CD4-positive, alpha-beta T cell treated with Interferon alpha-2 for 1 hour (primary cell): ENCODE measurements at regions not wholly inside any gene's neighbourhood (a gene's known extent, or its start where the extent isn't known, plus 50 kb on each side); places are given as distances from the start of the nearest gene placed in this dataset.

Source experiments
- DNase-seq, 2 donors: peaks; one replicate each; pipeline ENCODE4 v3.0.0-alpha.2; 2020 to 2022

DNA sequence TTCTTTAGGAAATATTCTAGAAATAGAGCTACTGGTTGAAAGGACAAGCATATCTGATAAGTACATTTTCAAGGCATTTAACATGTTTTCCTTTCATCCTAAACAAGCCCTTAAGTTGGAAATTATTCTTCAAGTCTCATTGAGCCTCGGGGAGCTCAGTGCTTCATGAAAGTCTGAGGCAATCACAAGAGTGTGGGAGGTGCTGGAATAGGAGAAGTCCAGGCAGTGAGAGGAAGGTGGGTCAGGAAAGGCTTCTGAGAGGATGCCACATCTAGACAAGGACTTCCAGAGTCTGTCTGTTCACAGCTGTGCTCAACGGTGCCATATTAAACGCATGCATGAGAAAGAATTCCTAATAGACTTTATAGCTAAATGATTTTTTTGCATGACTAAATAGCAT, 69.8 kb downstream of the CD83 start:
- no peak for DNase-seq

DNA sequence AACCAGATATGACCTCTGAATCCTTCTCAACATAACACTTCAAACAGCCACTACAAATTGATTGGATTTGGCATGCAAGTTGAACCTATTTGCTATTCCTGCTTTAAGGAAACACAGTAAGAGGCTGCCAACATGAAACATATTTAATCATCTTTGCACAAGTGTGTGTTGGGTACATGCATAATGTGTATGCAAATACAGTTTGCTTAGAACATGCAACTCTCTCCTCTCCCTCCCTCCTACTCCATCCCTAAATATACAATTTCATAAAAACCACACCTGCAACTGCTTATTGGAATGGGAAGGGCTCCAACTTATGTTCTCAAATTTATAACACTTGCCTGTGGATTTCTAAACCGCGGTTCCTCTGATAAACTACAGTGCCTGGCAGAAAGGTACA, 71.5 kb downstream of the CD83 start:
- no peak for DNase-seq

DNA sequence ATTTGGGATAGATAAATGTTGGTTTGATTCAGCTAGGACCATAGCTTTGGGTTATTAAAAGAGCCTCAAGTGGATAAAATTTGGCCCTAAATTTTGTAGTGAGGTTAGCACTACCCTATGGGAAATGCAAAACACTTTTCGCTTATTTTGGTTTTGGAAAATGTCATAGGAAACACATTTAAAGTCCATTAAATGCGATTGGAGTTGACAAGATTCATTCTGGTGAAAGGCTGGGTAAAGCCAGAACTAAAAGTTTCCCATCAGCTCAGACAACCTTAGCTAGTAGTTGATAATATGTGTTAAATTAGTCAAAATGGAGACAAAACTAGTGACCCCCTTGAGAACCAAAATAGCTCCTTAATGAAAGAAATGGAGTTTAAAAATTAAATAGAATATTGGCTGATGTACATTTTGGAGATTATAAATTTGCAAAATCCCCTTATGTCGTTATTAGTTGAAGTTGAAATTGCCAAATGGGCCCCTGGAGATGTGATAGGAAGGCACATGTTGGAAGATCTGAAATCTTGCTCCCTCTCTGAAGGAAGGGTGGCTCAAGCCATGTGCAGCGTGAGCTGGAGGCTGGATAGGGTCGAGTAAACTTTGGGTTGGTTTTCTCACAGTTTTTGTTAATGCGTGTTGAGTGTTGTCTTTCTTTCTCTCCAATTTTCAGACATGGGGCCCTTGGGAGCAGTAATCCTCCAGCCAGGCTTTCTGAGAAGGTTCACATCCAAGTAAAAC, 72.8 kb downstream of the CD83 start:
- DNase-seq, result no peak

DNA sequence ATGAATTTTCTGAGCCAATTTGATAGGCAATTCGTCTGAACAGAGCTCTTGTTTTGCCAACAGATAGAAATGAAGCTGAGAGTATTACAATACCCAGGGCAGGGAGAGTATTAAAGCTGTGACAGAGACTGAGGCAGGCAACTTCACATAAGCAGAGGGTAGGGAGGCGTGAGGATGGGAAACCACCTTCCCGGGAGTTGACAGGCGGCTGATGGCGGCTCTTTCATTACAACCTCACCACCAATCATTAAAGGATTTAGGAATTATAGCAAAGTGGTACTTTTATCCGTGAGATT, 73.3 kb downstream of the CD83 start:
- no peak for DNase-seq

DNA sequence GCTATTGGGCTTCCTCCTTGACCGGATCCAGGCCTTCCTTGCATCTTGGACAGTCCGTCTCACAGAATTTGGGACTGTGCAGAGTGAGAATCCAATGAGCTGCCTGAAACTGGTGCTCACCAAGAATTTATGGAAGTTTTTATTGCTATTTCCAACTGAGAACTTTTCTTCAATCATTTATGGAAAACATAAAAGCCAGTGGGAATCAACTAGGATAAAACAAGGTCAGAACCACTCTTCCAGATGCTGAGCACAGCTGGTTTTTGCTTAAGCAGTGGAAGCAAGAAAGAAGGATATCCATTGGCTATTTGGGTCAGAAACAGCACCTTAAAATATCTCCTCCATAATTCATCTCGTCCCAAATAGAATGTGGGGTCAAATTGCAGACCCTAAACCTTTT, 74.2 kb downstream of the CD83 start:
- no peak for DNase-seq

DNA sequence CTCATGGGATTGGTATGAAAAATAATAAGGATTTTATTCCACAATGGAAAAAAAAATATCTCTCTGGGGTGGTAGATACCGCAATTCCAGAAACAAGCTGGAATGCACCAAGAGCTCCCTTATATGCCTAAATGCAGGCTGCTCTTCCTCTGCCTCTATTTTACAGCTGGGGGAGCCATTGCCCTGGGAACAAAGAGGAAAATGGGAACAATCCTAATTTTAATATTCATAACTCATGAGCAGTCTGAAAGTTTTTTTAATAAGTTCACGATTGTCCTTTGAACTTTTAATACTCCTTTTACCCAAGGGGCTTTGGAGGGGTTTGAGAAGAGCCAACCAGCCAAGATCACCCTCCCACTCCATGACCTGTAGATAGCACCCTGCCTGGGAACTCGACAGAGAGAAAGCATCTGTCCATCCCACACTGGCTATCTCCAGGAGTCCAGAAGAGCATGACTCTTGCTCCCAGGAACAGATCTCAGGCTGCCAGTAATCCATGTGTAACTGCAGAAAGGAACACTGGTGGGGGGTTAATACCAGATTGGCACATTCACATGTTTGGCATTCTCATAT, 74.7 kb downstream of the CD83 start:
- no peak for DNase-seq

DNA sequence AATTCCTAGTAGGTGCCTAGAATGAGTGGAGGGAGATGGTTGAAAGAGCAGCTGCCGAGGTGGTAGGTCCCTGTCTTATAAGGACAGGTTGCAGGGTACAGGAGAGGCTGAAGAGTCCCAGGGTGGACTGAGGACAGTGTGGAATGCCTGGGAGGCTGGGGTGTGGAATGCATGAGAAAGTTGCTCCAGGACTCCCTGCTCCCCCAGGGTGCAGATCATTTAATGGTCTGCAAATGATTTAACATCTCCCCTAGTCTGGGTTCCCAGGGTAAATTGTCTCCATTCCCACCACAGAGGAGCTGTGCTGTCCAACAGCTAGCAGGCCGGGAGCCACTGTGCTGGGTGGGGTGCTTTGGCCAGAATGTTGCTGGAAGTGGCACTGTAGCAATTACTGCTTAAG, 76.0 kb downstream of the CD83 start:
- no peak for DNase-seq

DNA sequence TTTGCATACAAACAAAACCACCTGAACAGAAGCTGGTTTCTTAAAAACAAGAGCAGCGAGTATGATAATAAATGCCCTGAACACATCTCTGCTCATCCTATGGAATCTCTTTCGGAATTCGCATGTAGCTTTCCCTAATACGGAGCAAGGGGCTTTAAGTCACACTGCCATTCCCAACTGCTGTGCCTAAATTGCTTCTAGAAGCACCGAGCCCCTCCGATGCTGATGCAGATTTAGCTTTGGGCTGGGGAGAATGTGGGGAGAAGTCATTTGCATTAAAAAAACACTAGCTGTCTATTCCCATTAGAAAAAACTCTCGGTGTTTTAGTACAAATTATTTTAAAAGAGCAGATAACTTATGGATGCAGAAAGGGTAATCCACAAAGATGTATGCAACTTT, 76.9 kb downstream of the CD83 start:
- DNase-seq, result no peak

DNA sequence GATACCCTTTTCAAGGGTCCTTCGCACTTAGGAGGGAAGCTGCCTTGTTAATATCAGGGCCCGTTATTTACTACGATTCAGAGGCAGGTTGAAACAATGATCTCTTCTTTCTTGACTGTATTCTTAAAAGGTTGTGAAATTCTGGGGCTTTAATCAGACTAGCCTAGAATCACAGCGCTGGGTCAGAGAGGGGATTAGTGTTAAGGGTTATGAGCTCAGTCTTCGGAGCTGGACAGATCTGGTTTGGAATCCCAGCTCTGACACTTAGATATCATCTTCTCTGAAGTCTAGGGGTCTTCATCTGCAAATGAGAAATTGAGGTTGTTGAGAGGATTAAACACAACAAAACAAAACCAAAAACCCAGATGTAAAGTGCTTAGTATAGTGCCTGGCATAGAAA, 77.4 kb downstream of the CD83 start:
- no peak for DNase-seq

DNA sequence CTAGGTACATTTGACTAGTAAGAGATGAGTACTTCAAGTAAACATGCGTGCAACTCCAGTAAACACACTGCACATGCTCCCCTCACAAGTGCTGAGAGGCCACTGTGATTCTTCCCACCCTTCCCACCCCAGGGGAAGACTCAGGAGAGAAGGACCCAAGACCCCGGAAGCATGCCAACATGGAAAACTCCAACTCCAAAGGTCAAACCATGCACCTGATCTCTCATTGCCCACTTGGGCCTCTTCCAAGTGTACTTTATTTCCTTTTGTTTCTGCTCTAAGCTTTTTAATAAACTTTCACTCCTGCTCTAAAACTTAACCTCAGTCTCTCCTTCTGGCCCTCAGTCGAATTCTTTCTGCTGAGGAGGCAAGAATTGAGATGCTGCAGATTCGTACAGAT, 78.5 kb downstream of the CD83 start:
- DNase-seq, result no peak

DNA sequence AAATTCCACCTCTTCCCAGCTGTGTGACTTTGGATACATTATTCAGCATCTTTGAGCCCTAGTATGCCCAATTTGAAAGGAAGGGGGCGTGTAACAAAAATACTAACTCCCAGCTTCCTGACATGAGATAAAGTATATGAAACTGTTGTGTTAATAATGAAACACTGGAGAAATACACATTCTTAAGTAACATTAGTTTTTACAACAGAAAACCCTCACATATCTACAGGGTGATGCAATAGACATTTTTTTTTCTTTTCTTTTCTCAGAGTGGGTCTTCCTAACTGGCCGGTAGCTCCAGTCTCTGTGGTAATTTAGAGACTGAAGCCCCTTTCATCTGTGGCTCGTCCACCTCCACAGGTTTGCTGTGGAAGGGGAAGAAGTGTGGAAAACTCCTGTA, 79.5 kb downstream of the CD83 start:
- DNase-seq, result no peak

DNA sequence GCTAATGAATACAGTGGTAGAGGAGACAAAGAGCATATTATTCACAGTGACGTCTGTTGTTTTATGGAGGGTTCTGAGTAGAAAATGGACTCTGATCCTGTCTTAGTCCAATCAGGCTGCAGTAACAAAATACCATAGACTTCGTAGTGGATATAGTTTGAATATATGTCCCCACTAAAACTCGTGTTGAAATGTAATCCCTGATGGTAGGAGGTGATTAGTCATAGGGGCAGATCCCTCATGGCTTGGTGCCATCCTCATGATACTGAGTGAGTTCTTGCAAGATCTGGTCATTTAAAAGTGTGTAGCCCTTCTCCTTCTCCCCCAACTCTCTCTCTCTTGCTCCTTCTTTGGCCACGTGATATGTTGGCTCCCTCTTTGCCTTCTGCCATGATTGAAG, 82.5 kb downstream of the CD83 start:
- no peak for DNase-seq

DNA sequence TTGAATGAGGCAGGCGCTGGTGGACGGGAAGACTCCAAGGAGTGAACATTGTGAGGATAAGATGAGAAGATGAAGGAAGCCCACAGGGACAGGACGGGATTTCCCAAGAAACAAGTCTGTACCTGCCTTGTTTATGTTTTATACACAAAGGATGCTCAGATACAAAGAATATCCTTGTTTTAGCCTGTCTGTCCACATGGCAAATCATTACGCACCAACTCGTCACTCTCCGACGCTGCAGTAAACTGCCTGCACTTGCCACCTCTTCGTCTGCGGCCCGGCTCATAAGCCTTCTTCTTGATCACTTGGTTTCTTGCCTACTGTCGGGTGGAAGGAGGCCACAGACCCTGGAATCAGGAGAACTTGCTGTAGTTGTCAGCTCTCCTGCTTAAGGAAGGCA, 85.4 kb downstream of the CD83 start:
- DNase-seq, result no peak

DNA sequence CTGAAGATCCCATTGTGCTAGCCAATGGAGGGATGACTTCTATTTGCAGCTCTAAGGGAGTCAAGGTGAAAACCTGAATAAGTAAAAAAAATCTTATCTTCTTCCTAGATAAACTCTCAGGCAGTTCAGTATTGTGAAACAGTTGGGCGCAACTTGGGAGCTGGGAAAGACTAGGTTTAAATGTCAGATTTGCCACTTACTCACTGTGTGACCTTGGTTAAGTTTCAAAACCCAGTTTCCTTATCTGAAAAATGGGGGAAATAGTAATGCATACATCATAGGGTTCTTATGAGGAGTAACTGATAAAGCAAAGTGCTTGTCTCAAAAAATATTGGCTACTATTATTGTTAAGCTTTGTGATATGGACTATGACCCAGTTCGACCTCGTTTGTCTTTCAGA, 88.8 kb downstream of the CD83 start:
- no peak for DNase-seq

DNA sequence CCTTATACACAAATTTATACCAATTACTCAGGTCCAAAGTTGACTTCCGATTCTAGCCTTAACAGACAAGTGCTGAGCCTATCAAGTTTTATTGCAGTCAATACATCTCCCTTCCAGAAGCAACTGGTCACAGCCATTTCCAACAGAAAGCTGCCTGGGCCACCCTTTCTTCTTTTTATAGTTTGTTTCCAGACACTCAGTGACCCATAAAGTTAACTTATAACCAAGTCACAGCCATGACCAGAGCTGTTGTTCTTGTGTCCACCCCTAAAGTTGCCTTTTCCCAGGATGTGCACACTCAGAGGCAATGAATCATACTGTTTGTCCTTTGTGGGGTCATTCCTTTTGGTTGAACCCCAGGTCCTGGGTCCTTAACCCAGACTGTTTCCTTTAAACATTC, 89.9 kb downstream of the CD83 start:
- no peak for DNase-seq

DNA sequence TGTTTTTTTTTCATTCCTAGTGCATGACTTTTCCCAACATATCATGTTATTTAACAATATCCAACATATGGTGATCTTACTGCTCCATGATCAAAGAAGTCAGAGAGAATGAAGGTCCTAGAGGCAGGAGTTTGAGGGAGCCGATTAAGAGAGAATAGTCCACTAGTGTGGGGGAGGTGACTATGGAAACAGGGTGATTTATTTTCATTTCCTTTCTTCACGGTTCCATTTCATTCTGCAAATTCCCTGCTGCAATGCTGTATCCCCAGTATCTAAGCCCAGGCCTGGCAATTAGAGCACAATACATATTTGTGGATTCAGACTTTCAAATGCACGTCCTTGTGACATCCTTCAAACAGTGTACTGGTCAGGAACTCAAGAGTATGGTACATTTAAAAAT, 91.4 kb downstream of the CD83 start:
- no peak for DNase-seq

DNA sequence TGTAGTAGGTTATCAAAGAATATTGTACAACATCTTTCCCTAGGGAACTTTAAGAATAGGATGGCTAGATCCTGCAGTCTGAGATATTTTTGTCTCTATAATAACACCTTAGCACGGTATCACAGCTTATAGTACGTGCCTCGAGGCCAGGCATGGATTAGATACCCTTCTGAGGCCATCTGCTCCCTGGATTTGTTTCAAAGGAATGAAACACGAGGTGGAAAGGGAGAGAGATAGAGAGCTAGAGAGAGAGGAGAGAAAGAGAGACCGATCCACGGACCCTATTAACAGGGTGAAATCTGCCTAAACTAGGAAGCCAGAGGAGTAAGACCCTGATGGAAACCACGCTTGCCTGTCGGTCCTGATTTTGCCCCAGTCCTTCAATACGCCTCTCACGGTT, 92.5 kb downstream of the CD83 start:
- DNase-seq, result no peak

DNA sequence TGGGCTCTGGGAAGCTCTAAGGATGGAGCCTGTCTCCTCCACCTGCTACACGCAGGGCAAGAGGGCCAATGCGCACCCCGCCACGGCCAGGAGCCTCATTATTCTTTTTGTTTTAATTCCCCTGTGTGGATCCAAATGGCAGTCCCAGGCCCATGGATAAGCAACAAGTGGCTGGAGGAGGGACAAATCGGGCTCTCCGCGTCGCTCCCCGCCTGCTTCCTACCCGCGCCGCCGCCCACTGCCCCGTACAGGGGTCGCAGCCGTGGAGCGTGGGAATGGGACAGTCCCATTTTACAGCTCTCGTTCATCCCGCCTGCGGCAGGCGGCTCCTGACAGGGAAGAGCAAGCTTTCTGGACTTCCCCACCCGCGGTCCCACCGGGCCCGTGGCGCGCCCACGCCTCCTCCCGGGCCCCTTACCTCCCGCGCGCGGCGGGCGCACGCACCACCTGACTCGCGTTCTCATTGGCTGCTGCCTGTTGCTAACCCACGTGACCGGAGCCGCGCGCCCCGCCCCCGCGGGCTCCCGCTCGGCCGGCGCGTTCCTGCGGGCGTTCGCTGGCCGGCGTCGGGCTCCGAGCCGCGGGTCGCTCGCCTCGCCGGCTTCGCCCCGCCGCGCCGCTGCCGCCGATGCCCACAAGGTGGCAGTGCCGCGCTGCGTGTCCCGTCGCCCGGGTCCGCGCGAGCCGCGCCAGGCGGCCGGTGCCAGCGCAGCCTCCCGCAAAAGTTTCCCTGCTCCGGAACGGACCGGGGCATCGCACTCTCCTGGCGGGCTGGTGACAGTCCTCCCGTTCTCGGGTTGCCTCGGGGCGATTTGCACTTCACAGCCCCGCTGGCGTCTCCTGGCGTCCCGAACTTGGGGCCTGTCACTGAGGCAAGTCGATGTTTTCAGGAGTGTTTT, 93.3 kb downstream of the CD83 start:
- peak; percentile 93 to 94 for DNase-seq

DNA sequence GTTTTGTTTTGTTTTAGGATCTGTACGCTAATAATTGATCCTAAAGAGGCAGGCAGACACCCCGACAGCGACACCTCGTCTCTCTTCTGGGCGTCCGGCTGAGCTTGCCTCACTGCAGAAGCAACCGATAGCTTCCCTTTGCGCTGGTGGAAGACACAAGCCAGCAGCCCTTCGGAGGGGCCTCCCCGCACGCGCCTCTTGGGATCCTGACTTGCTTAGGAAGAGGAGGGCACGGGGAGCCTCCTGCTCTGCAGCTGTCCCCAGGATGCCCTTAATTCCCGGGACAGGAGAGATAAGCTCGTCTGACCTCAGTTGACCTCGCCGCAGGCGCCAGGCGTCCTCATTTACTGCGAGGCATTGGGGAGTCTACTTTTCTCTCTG, 94.0 kb downstream of the CD83 start:
- no peak for DNase-seq

DNA sequence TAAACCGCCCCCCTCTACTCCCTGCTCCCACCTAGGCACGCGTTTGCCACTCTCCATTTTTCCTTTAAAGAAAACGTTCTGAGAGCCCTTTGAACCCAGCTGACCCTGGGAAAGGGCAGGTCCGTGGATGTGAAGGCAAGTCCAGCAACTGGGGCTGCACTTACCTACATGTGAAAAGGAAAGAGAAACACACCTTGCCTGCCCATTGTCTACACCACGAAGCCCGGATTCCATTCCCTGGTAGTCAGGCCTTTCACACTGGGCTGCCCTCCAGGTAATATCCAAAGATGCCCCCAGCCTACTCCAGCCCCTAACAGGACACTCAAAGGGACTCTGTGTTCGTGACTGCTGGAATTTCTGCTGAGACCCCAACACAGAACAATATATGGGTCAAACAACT, 94.4 kb downstream of the CD83 start:
- DNase-seq, result no peak

DNA sequence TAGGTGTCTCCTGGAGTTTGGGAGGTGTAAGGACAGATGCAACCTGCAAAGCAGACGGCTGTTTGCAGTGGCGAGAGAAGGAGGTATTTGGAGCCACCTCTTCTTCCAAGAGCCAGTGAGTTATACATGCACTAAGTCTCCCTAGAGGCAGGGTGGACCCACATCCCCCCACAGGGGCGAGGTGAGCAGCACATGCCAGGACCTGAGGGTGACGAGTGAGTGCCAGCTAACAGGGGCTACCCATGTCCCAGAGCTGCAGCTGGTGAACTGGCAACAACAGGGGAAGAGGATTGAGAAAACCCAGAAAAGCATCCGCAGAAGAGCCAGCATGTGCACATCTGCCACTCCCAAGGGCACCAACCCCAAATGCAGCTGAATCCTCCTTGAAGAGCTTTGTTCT, 95.1 kb downstream of the CD83 start:
- no peak for DNase-seq

DNA sequence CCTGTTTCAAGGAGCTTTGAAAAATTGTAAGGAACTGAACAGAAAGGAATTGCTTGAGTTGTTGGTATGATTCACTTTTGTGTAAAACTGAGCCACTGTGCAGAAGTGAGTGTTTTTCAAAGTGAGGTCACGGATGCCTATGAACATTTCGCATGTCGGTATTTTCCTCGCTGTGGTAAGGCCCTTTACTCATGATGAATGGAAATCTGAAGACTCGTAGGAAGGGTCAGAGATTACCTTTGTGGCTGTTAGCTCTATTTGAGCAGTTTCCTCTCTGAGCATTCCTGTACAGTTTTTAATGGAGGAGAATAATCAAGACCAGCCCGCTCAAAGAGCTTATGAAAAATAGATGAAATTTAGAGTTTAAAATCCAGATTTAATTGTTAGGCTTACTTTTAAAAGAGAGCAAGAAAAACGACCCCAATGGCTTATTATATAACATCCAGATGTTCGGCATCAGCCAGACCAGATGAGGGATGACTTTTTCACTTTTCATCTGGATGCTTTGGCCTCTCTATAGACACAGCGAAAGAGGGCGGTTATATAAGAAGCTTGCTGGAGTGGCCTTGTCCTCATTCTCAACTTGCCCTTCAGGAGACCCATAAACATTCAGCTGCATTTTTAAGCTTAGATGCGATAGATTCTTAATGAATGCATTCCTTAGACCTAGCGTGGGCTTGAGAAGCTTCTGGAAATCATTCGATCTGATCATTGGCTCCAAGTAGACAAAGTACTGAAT, 99.5 kb downstream of the CD83 start:
- no peak for DNase-seq

DNA sequence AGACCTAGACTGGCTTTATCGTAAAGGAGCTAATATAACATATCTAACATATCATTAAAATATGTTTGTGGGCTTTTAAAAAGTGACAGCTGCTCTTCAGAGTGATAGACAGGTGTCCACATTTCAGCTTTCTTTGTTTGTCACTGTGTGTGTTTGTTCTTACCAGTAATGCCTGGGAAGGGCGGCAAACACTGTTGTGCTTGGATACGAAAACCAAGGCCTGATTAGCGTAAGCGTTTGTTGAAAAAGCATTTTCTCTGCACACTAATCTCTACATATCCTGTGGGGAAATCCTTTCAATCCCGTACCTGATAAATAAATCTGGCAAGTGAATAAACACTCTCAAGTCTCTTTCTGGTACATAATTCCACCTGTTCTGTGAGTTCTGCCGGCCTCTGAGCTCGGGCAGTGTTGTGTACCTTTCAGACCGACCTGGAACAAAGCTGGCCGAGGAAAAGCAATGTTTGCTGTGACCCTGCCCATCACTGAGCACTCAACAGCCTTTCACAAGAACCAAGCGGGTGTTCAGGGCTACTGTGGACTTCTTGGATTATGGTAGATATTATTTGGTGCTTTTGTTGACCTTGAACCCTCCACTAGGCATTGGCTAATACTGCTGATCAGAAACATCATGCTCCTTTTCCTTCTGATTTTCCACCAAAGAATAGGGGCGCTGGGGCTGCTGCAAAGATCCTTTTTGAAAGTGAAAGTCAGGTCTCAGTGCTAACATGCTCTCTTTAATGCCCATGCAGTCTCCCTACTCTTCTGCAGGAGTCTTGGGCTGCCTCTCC, 100.4 kb downstream of the CD83 start:
- no peak for DNase-seq
